ENCODE measurements at regions not wholly inside any gene's neighbourhood (a gene's known extent, or its start where the extent isn't known, plus 50 kb on each side); places are given as distances from the start of the nearest gene placed in this dataset.

GRCh38 chr6:40028449-40028848, 94.2 kb upstream of the MOCS1 start:
- CTCF ChIA-PET: no interaction called here
- H3K27me3 Mint-ChIP-seq: no peaks in the 10 kb centered on the region
- POLR2A ChIA-PET: no interaction called here
- no peaks in the 10 kb centered on the region for H3K4me1 Mint-ChIP-seq
- H3K36me3 Mint-ChIP-seq (ENCODE audit: low read depth): no peaks in the 10 kb centered on the region
- H3K9me3 Mint-ChIP-seq: peaks cover 2% of the 10 kb centered on the region
- DNase-seq: no peak
- H3K27ac Mint-ChIP-seq: no peak overlapping the region
- H3K4me3 Mint-ChIP-seq: no peak overlapping the region

- Mint-ChIP-seq H3K27me3 (no peaks in the 10 kb centered on the region), H3K36me3 (ENCODE audit: low read depth) (no peaks in the 10 kb centered on the region), H3K9me3 (peaks cover 2% of the 10 kb centered on the region), H3K27ac (no peak overlapping the region), H3K4me3 (no peak overlapping the region), H3K4me1 (no peaks in the 10 kb centered on the region)
- ChIA-PET POLR2A (no interaction called here), CTCF (no interaction called here)
- DNase-seq: no peak
Measured at GRCh38 chr6:40022867-40023266, 88.6 kb upstream of the MOCS1 start.

- DNase-seq: no peak
- ChIA-PET POLR2A (no interaction called here), CTCF (no interaction called here)
- no peaks in the 10 kb centered on the region for H3K27me3 Mint-ChIP-seq
- H3K4me3 Mint-ChIP-seq: no peak overlapping the region
- no peak overlapping the region for H3K27ac Mint-ChIP-seq
- no peaks in the 10 kb centered on the region for H3K4me1 Mint-ChIP-seq
- peaks cover 8% of the 10 kb centered on the region for H3K9me3 Mint-ChIP-seq
- no peaks in the 10 kb centered on the region for H3K36me3 Mint-ChIP-seq (ENCODE audit: low read depth)
Measured at GRCh38 chr6:40020166-40020565, 85.9 kb upstream of the MOCS1 start.

GRCh38 chr6:40015530-40015929, 81.3 kb upstream of the MOCS1 start:
- H3K4me1 Mint-ChIP-seq: no peaks in the 10 kb centered on the region
- H3K4me3 Mint-ChIP-seq: no peak overlapping the region
- DNase-seq: no peak
- H3K36me3 Mint-ChIP-seq (ENCODE audit: low read depth): no peaks in the 10 kb centered on the region
- ChIA-PET POLR2A (no interaction called here), CTCF (no interaction called here)
- peaks cover 8% of the 10 kb centered on the region for H3K9me3 Mint-ChIP-seq
- H3K27me3 Mint-ChIP-seq: no peaks in the 10 kb centered on the region
- H3K27ac Mint-ChIP-seq: no peak overlapping the region

GRCh38 chr6:40011844-40012243, 77.6 kb upstream of the MOCS1 start:
- H3K27ac Mint-ChIP-seq: no peak overlapping the region
- POLR2A ChIA-PET: no interaction called here
- H3K27me3 Mint-ChIP-seq: no peaks in the 10 kb centered on the region
- no peak for DNase-seq
- CTCF ChIA-PET: no interaction called here
- H3K4me1 Mint-ChIP-seq: no peaks in the 10 kb centered on the region
- H3K36me3 Mint-ChIP-seq (ENCODE audit: low read depth): no peaks in the 10 kb centered on the region
- H3K4me3 Mint-ChIP-seq: no peak overlapping the region
- peaks cover 4% of the 10 kb centered on the region for H3K9me3 Mint-ChIP-seq

GRCh38 chr6:40000964-40001515, 66.8 kb upstream of the MOCS1 start:
- ChIA-PET POLR2A (no interaction called here), CTCF (no interaction called here)
- no peak for DNase-seq
- H3K4me1 Mint-ChIP-seq: no peaks in the 10 kb centered on the region
- H3K9me3 Mint-ChIP-seq: peaks cover 24% of the 10 kb centered on the region
- no peaks in the 10 kb centered on the region for H3K27me3 Mint-ChIP-seq
- H3K4me3 Mint-ChIP-seq: no peak overlapping the region
- no peaks in the 10 kb centered on the region for H3K36me3 Mint-ChIP-seq (ENCODE audit: low read depth)
- no peak overlapping the region for H3K27ac Mint-ChIP-seq

GRCh38 chr6:39999006-39999867, 65.0 kb upstream of the MOCS1 start:
- Mint-ChIP-seq H3K9me3 (peaks cover 28% of the 10 kb centered on the region), H3K36me3 (ENCODE audit: low read depth) (no peaks in the 10 kb centered on the region), H3K4me3 (no peak overlapping the region), H3K27me3 (no peaks in the 10 kb centered on the region), H3K4me1 (no peaks in the 10 kb centered on the region), H3K27ac (no peak overlapping the region)
- no peak for DNase-seq
- ChIA-PET POLR2A (no interaction called here), CTCF (no interaction called here)

GRCh38 chr6:39998126-39998525, 63.9 kb upstream of the MOCS1 start:
- Mint-ChIP-seq H3K4me3 (no peak overlapping the region), H3K27ac (no peak overlapping the region), H3K36me3 (ENCODE audit: low read depth) (no peaks in the 10 kb centered on the region), H3K27me3 (no peaks in the 10 kb centered on the region), H3K4me1 (no peaks in the 10 kb centered on the region), H3K9me3 (peaks cover 30% of the 10 kb centered on the region)
- DNase-seq: no peak
- CTCF ChIA-PET: no interaction called here
- POLR2A ChIA-PET: no interaction called here

GRCh38 chr6:39997101-39997635, 62.9 kb upstream of the MOCS1 start:
- Mint-ChIP-seq H3K36me3 (ENCODE audit: low read depth) (no peaks in the 10 kb centered on the region), H3K4me3 (no peak overlapping the region), H3K27me3 (no peaks in the 10 kb centered on the region), H3K27ac (no peak overlapping the region), H3K9me3 (peaks cover 37% of the 10 kb centered on the region), H3K4me1 (no peaks in the 10 kb centered on the region)
- no peak for DNase-seq
- ChIA-PET CTCF (no interaction called here), POLR2A (no interaction called here)

GRCh38 chr6:39995633-39996032, 61.4 kb upstream of the MOCS1 start:
- Mint-ChIP-seq H3K4me1 (no peaks in the 10 kb centered on the region), H3K27me3 (no peaks in the 10 kb centered on the region)
- POLR2A ChIA-PET: no interaction called here

GRCh38 chr6:39992861-39993622, 58.8 kb upstream of the MOCS1 start:
- peaks cover 22% of the 10 kb centered on the region for H3K9me3 Mint-ChIP-seq
- no peaks in the 10 kb centered on the region for H3K4me1 Mint-ChIP-seq
- ChIA-PET CTCF (no interaction called here), POLR2A (no interaction called here)
- H3K4me3 Mint-ChIP-seq: no peak overlapping the region
- H3K36me3 Mint-ChIP-seq (ENCODE audit: low read depth): no peaks in the 10 kb centered on the region
- H3K27ac Mint-ChIP-seq: no peak overlapping the region
- no peaks in the 10 kb centered on the region for H3K27me3 Mint-ChIP-seq
- DNase-seq: no peak

More at GRCh38 chr6:39995633-39996032, 61.4 kb upstream of the MOCS1 start:
- CTCF ChIA-PET: no interaction called here
- H3K4me3 Mint-ChIP-seq: no peak overlapping the region
- H3K27ac Mint-ChIP-seq: no peak overlapping the region
- H3K36me3 Mint-ChIP-seq (ENCODE audit: low read depth): no peaks in the 10 kb centered on the region
- H3K9me3 Mint-ChIP-seq: peaks cover 39% of the 10 kb centered on the region
- DNase-seq: no peak
